Fibroblast of pulmonary artery (primary cell): ENCODE measurements at regions not wholly inside any gene's neighbourhood (a gene's known extent, or its start where the extent isn't known, plus 50 kb on each side); places are given as distances from the start of the nearest gene placed in this dataset.

ENCODE experiments used
- DNase-seq: peaks from one replicate; pipeline ENCODE4 v3.0.0-alpha.2; 2010; ENCODE audit warnings: low read depth
- H3K4me3 ChIP-seq: replicated peaks from 2 replicates; pipeline ENCODE4 v1.5.1; 2011; ENCODE audit warnings: low read depth, mild to moderate bottlenecking, control low read depth, low read length, moderate library complexity
- CTCF ChIP-seq: IDR thresholded peaks from 2 replicates; pipeline ENCODE4 v1.5.1; 2011; ENCODE audit warnings: mild to moderate bottlenecking, control low read depth, low read length, inconsistent platforms; ENCODE audit errors: missing control alignments

DNA sequence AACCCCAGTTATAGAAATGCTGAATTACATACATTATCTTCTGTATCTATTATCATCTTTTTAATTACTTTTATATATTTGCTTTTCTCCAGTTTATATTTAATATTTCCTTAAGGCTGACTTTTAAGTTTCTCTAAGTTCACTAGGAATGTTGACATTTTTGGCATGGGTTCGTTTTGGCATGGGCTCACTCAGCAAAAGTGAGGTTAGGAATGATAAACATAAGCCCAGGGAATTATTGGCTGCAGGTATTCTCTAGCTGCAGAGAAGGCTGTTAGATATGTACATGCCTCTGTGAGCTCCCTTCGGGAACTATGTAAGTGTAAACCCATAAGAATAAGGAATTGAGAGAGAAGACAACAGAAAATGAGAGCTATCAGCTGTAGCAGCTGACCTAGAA, 63.6 kb upstream of the RAB18 start:
- no peak for DNase-seq
- no peak for TF ChIP-seq CTCF
- H3K4me3 ChIP-seq = no peak overlapping the region

DNA sequence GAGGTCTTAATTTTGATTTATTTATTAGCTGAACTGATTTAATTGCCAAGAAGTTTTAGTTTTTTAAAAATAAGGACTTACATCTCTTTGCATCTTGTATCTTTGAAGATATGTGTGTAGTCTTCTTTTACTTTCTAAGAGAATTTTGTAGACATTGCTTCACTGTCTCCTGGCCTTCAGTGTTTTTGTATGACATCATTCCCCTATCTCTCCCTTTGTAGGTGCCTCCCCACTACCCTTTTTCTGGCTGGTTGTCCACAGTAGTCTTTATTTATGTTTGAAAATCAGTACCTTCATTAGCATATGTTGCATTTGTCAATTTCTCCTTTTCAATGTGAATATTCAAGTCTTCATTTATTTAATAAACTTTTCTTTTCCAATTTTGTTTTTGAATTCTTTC, 64.1 kb upstream of the RAB18 start:
- H3K4me3 ChIP-seq = no peak overlapping the region
- no peak for TF ChIP-seq CTCF
- DNase-seq = no peak

- H3K4me3 ChIP-seq = no peak overlapping the region
- TF ChIP-seq CTCF = no peak
- no peak for DNase-seq
Measured at GRCh38 chr10:27439101-27439500, 65.0 kb upstream of the RAB18 start.

DNA sequence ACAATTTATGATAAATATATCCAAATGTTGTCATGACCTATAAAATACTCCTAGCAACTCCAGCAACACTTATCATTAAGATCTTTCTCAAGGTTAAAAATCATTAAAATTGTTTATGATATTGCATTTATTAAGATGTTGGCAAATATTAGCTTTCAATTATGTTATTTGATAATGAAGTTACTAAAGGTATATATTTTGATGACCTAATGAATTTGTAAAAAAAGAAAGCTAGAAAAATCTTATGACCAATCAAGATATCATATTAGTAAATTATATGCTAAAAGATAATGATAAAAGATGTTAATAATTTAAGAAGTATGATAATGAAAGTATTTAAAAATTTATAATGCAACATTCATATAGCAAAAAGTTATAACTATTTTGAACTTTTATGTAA, 66.3 kb upstream of the RAB18 start:
- no peak for DNase-seq
- no peak overlapping the region for H3K4me3 ChIP-seq
- no peak for TF ChIP-seq CTCF

DNA sequence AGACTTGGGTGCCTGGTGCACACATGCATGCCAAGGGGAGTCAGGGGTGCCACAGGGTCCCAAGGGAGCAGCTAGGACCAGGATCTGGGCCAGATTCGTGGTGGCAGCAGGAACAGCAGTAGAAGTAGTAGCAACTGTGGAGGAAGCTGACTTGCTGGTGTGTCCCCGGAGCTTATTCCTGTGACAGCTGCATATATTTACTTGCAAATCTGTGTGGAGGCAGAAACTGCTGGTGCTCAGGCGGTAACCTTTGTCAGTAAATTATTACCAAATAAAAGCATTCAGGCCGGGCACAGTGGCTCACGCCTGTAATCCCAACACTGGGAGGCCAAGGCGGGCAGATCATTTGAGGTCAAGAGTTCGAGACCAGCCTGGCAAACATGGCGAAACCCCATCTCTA, 67.4 kb upstream of the RAB18 start:
- DNase-seq = no peak
- no peak overlapping the region for H3K4me3 ChIP-seq
- no peak for TF ChIP-seq CTCF

- no peak overlapping the region for H3K4me3 ChIP-seq
- TF ChIP-seq CTCF = no peak
- DNase-seq = no peak
Measured at GRCh38 chr10:27433976-27434375, 70.1 kb upstream of the RAB18 start.

GRCh38 chr10:27426948-27427467, 77.1 kb upstream of the RAB18 start:
- H3K4me3 ChIP-seq = no peak overlapping the region
- no peak for TF ChIP-seq CTCF
- DNase-seq = no peak
